Stimulated activated CD8-positive, alpha-beta memory T cell treated with anti-CD3 and anti-CD28 coated beads, Interleukin-12 subunit alpha, Interleukin-12 subunit beta, amount 100 ng/mL, for 1 hour (primary cell): ENCODE measurements at regions not wholly inside any gene's neighbourhood (a gene's known extent, or its start where the extent isn't known, plus 50 kb on each side); places are given as distances from the start of the nearest gene placed in this dataset.
"Not testable (repeated sequence)": the region's sequence is repeated elsewhere in the genome, so short reads cannot be mapped to it uniquely, and the experiment has no call there.

Experiments used
- DNase-seq: peaks from one replicate; pipeline ENCODE4 v3.0.0-alpha.2; 2020; ENCODE audit warnings: low read depth

- no peak for DNase-seq
These were observed 459.3 kb upstream of the MEF2C start for GRCh38 chr5:89342106-89342876.

- DNase-seq = no peak
These were observed 456.0 kb upstream of the MEF2C start for GRCh38 chr5:89338935-89339334.

GRCh38 chr5:89336111-89336510 is 453.1 kb upstream of the MEF2C start:
- DNase-seq = no peak

GRCh38 chr5:89330140-89330539 is 447.2 kb upstream of the MEF2C start:
- no peak for DNase-seq

GRCh38 chr5:89327608-89328007 is 444.6 kb upstream of the MEF2C start:
- no peak for DNase-seq

- no peak for DNase-seq
These were observed 442.0 kb upstream of the MEF2C start for GRCh38 chr5:89324990-89325389.

GRCh38 chr5:89320421-89321277 is 437.7 kb upstream of the MEF2C start:
- DNase-seq = no peak

GRCh38 chr5:89317838-89318237 is 434.9 kb upstream of the MEF2C start:
- not testable (repeated sequence) for DNase-seq

- no peak for DNase-seq
These were observed 432.5 kb upstream of the MEF2C start for GRCh38 chr5:89315286-89316100.

- no peak for DNase-seq
These were observed 431.0 kb upstream of the MEF2C start for GRCh38 chr5:89313804-89314588.

GRCh38 chr5:89313044-89313443 is 430.1 kb upstream of the MEF2C start:
- no peak for DNase-seq

GRCh38 chr5:89309268-89309667 is 426.3 kb upstream of the MEF2C start:
- no peak for DNase-seq

- no peak for DNase-seq
These were observed 425.6 kb upstream of the MEF2C start for GRCh38 chr5:89308606-89309040.

GRCh38 chr5:89307972-89308371 is 425.0 kb upstream of the MEF2C start:
- DNase-seq = no peak

- not testable (repeated sequence) for DNase-seq
These were observed 424.2 kb upstream of the MEF2C start for GRCh38 chr5:89307141-89307540.

- DNase-seq = no peak
These were observed 420.1 kb upstream of the MEF2C start for GRCh38 chr5:89303033-89303480.

- no peak for DNase-seq
These were observed 419.3 kb upstream of the MEF2C start for GRCh38 chr5:89302102-89302891.

GRCh38 chr5:89301321-89302025 is 418.5 kb upstream of the MEF2C start:
- DNase-seq = no peak

- DNase-seq = no peak
These were observed 417.5 kb upstream of the MEF2C start for GRCh38 chr5:89300426-89300970.

- no peak for DNase-seq
These were observed 417.0 kb upstream of the MEF2C start for GRCh38 chr5:89299998-89300397.
